ENCODE measurements at regions not wholly inside any gene's neighbourhood (a gene's known extent, or its start where the extent isn't known, plus 50 kb on each side); places are given as distances from the start of the nearest gene placed in this dataset.
A peak's percentile ranks its signal among the peaks of the same experiment; 100 is the strongest.

GRCh38 chr10:43795093-43795492, 146.4 kb upstream of the ZNF32 start:
- intact Hi-C loops (cut with DNase I; ENCODE audit: low total_unique reads) = no loop called here
- no peak for DNase-seq (ENCODE audit: low spot score in 2 of 2)
- no peak overlapping the region for H3K4me3 ChIP-seq (ENCODE audit: low read depth, poor library complexity, severe bottlenecking)
- TF ChIP-seq POLR2A (IDR thresholded peaks at IDR 0.05) = no peak
- TF ChIP-seq CTCF (IDR thresholded peaks at IDR 0.05) = no peak

GRCh38 chr10:43794181-43794815, 145.6 kb upstream of the ZNF32 start:
- WGBS, 2 donors = 74 to 77% methylated on average over 9 of the region's 9 CpGs
- intact Hi-C loops (cut with DNase I; ENCODE audit: low total_unique reads) = no loop called here
- no peak for DNase-seq (ENCODE audit: low spot score in 2 of 2)
- H3K4me3 ChIP-seq (ENCODE audit: low read depth, poor library complexity, severe bottlenecking) = no peak overlapping the region
- TF ChIP-seq CTCF (IDR thresholded peaks at IDR 0.05) = no peak

GRCh38 chr10:43793704-43794103, 145.0 kb upstream of the ZNF32 start:
- no peak overlapping the region for H3K4me3 ChIP-seq (ENCODE audit: low read depth, poor library complexity, severe bottlenecking)
- TF ChIP-seq POLR2A (IDR thresholded peaks at IDR 0.05) (no peak), CTCF (IDR thresholded peaks at IDR 0.05) (no peak)
- no peak for DNase-seq (ENCODE audit: low spot score in 2 of 2)
- 73 to 87% methylated on average over 6 of the region's 6 CpGs for WGBS, 2 donors
- intact Hi-C loops (cut with DNase I; ENCODE audit: low total_unique reads) = no loop called here

- intact Hi-C loops (cut with DNase I; ENCODE audit: low total_unique reads) = no loop called here
- no peak for TF ChIP-seq CTCF (IDR thresholded peaks at IDR 0.05)
- TF ChIP-seq POLR2A (IDR thresholded peaks at IDR 0.05) = no peak
- DNase-seq (ENCODE audit: low spot score in 2 of 2) = no peak
- 91 to 95% methylated on average over 11 of the region's 11 CpGs for WGBS, 2 donors
- H3K4me3 ChIP-seq (ENCODE audit: low read depth, poor library complexity, severe bottlenecking) = no peak overlapping the region
Observed at GRCh38 chr10:43790147-43790546, 141.5 kb upstream of the ZNF32 start.

- H3K4me3 ChIP-seq (ENCODE audit: low read depth, poor library complexity, severe bottlenecking) = no peak overlapping the region
- TF ChIP-seq POLR2A (IDR thresholded peaks at IDR 0.05) = no peak
- no peak for TF ChIP-seq CTCF (IDR thresholded peaks at IDR 0.05)
Observed at GRCh38 chr10:43785252-43785651, 136.6 kb upstream of the ZNF32 start.

GRCh38 chr10:43782814-43783213, 134.1 kb upstream of the ZNF32 start:
- peak in 1 of 2 donors; percentile 72 for DNase-seq (ENCODE audit: low spot score in 2 of 2)
- no peak for TF ChIP-seq POLR2A (IDR thresholded peaks at IDR 0.05)
- no peak for TF ChIP-seq CTCF (IDR thresholded peaks at IDR 0.05)
- H3K4me3 ChIP-seq (ENCODE audit: low read depth, poor library complexity, severe bottlenecking) = no peak overlapping the region
- intact Hi-C loops (cut with DNase I; ENCODE audit: low total_unique reads) = no loop called here
- 85 to 90% methylated on average over 6 of the region's 6 CpGs for WGBS, 2 donors

More at GRCh38 chr10:43785252-43785651, 136.6 kb upstream of the ZNF32 start:
- intact Hi-C loops (cut with DNase I; ENCODE audit: low total_unique reads) = no loop called here
- DNase-seq (ENCODE audit: low spot score in 2 of 2) = no peak
- 70 to 91% methylated on average over 2 of the region's 2 CpGs for WGBS, 2 donors
